SIG-M5 treated with dmso at 0.1 percent for 504 hours (cell line): ENCODE measurements at regions not wholly inside any gene's neighbourhood (a gene's known extent, or its start where the extent isn't known, plus 50 kb on each side); places are given as distances from the start of the nearest gene placed in this dataset.
"Not testable (repeated sequence)": the region's sequence is repeated elsewhere in the genome, so short reads cannot be mapped to it uniquely, and the experiment has no call there.

Experiments
- DNase-seq: peaks from one replicate; lab custom pipeline; 2025; ENCODE audit not compliant: unreplicated experiment; lab: John Stamatoyannopoulos, UW

DNA sequence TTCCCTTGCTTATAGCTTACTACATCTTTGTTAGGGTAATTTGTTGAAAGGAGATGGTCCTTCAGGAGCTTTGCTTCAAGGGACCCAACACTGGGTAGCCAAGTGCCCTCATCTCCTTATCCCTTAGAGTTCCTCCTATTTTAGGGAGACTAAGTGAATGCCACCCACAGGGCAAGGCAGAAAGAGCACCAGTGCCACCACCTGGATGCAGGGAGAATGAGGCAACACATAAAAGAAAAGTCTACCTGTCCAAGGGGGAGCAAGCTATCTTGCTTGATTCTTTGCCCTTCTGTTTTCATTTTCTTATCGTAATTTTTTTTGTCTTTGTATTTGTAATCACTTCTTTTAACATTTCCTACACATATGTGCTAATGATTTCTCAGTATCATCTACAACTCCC lies 205.5 kb downstream of the NPR3 start:
- DNase-seq, result peak; percentile 16

DNA sequence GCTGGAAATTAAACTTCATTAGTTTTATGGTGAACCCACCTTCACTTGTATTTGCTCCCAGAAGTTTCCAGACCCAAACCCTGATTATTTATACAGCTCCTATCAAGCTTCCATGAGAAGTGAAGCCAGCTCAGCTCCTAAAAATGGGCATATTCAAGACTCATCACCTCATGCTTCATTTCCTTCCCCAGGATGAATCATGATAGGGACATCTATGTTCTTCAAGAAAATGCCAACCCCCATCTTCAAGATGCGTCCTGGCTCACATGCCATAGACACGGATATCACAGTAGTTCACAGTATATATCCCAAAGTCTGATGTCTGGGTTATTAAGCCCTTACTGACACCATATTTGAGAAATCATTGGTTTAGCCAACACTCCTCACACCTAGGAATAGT lies 217.6 kb downstream of the NPR3 start:
- no peak for DNase-seq

DNA sequence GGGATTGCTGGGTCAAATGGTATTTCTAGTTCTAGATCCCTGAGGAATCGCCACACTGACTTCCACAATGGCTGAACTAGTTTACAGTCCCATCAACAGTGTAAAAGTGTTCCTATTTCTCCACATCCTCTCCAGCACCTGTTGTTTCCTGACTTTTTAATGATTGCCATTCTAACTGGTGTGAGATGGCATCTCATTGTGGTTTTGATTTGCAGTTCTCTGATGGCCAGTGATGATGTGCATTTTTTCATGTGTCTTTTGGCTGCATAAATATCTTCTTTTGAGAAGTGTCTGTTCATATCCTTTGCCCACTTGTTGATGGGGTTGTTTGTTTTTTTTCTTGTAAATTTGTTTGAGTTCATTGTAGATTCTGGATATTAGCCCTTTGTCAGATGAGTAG lies 220.3 kb downstream of the NPR3 start:
- DNase-seq, result not testable (repeated sequence)

DNA sequence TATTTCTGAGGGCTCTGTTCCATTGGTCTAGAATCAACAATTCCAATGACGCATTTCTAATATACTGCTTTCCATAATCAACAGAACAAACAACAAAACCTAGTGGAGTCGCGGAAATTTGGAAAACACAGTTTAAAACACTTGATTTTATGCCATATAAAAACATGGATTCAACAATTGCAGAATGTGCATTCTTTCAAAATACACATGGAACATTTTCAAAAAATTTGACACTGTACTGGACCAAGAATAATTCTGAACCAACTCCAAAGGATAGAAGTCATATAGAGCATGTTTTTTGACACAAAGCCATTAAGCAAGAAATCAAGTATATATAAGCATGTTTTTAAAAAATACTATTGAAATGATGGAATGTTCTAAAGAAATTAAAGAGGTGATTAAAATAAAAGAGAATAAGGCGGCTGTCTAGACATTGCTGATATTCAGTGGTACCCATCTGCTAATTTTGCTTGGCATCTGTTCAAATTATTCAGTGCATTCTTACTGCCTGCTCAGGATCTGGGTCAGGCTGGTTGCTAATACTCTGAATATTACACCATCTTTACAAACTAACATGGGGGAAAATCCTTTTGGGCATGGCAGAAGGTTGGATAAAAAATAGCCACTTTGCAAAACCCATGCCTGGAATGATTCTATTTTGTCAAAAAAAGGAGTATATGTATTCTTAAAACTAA lies 221.3 kb downstream of the NPR3 start:
- DNase-seq, result no peak

DNA sequence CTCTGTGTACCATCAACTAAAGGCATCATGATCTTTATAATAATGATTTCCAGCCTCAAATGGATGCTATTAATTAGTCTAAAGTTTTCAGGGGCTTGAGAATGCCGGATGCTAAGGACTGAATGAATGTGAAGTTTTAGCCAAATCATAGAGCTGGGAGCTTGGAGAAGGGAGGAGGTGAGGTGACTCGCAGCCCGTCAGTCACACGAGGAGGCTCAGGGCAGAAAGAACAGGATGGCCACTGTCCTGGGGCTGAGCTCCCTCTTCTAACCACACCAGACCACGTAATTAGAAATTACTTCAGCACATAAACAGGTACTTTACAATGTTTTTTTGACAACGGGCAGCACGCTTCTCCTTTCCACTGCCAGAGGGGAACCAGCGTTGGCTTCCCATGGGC lies 222.6 kb downstream of the NPR3 start:
- no peak for DNase-seq

DNA sequence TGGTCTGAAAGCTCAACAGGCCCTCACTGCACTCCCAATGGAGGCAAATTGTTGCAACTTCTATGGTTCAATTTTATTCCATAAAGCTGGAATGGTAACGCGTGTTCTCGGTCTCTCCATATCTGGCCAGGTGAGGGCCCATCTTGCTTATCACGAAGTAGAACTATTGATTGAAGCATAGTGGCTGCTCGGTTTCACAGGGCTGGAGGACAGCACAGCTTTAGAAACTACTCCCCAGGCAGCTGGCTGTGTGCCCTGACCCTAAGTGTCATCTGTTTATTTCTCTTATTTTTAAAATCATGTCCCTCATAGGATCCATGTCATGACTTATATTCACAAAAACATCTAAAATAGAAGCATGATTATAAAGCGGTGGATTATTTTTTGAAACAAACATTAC lies 223.4 kb downstream of the NPR3 start:
- no peak for DNase-seq

DNA sequence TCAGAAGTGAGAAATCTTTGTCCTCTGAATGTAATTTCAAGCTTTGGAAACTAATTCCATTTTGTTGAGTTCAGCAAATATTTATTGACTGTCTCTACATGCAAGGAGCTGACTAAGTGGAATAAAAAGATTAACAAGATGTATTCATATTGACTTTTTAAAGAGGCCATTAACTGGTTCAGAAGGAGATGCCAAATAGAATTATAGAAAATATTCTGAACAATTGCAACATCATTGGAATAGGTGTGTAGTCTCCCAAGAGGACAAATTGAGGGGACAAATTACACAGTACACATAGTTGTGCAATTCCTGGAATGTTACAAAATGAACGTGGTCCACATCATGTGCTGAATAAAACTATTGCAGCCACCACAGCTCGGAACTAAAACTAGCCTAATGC lies 224.2 kb downstream of the NPR3 start:
- DNase-seq, result no peak

DNA sequence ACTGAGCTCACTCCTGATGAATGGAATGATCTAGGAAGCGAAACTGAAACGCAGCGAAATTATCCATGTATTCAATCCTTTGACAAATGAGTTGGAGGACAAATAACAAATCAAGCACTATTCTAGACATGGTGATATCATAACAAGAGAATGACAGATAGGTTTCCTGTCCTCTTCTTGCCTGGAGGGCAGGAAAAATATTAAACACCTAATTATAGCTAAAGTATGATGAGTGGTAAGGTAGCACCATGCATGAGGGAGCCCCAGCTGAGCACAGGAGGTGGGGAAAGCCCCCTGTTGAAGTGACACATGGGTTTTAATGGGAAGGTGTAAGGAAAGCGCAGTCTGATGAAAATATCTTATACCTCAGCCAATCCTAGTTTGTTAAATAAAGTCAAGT lies 225.2 kb downstream of the NPR3 start:
- DNase-seq, result no peak

DNA sequence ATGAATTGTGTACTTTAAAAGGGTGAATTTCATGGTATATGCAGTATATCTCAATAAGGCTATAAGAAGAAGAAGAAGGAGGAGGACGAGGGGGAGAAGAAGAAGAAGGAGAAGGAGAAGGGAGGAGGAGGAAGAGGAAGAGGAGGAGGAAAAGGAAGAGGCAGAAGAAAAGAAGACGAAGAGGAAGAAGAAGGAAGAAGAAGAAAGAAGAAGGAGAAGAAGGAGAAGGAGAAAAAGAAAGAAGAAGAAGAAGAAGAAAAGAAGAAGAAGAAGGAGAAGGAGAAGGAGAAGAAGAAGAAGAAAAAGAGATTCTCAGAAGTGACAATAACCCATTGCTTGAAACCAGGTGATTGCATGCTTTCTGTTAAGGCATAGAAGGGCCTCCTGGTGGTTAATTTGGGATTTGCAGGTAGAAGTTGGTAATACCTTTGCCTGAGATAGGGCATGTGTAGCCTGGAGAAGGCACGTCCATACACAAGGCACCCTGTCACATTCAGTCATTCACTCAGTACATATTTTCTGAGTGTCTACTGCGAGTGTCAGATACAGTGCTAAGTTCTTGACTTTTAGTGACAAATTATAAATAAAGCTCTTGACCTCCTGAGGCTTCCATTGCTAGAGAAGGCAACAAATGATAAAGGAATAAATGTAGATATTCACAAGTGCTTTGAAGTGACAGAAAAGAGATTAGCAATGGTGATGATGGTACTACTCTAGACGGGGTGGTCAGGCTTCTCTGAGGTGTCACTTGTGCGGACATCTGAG lies 231.3 kb downstream of the NPR3 start:
- peak; percentile 6 for DNase-seq

DNA sequence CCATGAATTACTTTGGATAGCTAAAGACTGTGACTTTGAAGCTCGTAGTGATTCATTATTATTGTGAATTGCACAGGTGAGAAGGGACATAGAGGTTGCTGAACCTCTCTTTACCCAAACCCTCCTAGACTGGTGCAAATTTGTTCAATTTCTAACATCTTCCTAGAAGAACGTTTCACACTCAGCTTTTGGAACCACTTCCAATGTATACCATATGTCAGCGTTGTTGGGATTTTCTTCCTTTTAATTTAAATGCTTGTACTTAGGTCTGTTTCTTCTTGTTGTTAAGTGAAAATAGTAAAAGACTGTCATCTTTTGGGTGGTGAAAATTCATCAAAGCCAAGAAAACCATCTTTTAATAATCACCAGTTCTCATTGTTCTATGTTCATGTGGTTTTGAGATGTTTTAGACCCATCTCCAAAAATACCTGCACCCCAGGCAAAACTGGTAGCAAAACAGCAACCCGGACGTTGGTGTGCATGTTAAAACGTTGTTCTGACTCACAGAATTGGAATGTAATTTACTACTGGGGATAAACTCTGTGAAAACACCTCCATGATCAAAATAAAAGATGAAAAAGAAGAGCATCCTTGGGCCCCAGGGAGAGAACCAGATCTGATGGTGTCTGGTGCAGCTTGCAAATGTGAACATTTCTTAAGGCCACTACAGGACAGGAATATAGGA lies 238.3 kb downstream of the NPR3 start:
- DNase-seq, result no peak

DNA sequence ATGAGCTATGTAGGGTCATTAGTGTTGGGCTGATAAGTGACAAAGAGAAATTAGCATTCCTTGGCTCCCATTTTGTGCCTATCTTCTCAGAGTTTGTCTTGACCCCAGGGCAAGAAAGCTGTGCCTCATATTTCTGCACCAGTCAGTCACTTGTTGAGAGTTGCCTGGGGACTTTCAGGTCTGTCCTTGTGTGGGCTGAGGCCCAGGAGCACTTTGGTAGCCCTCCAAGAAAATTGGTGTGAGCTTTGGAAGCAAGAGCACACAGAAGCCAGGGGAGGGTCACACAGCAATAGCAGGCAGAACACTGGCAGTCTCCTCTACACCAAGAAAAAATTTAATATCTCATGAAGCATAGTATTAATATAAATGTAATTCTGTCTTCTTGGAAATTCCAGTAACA lies 239.9 kb downstream of the NPR3 start:
- no peak for DNase-seq

DNA sequence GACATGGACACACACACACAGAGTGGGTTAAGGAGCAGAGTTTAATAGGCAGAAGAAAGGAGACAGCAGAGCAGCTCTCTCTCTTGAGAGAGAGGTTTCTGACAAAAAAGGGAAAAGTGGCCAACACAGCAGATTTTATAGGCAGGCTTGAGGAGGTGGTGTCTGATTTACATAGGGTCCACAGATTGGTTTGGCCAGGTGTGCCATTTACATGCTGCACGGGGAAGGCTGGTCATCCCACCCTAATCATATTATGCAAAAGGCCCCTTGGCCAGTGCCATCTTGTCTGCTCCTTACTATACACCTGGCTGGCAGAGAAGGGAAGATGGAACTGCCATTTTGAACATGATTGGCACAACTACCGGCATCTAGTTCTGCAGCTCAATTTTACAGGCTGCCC lies 240.8 kb downstream of the NPR3 start:
- no peak for DNase-seq

DNA sequence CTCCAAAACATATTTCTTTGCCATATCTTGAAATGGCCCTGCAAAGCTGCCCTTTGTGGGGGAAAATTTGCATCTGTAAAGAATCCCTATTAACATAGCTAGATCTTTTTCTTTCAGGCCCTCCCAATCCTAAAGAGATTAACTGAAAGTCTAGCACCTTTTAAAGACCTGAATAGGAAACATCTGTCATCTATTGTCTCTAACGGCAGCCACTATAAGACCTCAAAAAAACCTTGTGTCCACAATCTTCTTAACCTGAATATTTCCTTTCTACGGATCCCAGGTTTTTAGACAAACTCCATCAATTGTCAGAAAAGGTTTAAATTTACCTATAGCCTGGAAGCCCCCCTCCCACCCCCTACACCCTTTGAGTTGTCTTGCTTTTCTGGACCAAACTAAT lies 241.3 kb downstream of the NPR3 start:
- not testable (repeated sequence) for DNase-seq

DNA sequence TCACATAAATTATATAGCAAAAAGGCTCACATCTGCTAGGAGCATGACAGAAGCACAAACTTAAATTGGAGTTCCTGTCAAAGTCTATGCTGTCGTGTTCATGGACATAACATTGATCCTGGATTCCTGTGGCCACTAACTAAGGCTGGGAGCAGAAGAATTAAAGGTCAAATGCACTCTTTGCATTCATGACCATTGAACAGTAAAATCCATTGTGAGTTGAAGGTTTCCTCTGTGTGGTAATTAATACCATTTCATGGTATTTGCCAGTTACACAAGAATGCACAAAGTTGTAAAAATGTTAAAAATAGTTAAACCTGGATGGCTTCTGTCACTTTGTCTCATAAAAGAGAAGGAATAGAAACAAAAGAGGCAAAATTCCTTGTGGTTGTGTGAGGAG lies 242.6 kb downstream of the NPR3 start:
- DNase-seq, result no peak

DNA sequence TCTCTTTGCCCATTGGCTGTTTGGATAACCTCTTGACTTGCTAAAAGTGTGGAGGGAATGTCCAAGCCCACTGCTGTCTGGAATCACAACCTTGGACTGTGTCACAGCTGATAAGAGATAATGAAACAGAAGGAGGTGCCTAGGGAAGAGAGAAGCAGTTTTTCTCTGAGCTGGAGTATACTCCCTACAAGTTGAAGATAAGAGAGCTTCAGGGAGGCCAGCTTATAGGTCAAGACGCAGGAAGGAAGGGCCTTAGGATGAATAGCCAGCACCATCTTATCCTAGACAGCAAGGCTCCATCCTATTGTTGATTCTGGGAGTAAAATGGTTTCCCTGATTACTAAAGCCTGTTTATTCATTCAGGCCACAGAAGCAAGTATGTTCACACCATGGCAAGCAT lies 244.7 kb downstream of the NPR3 start:
- no peak for DNase-seq

DNA sequence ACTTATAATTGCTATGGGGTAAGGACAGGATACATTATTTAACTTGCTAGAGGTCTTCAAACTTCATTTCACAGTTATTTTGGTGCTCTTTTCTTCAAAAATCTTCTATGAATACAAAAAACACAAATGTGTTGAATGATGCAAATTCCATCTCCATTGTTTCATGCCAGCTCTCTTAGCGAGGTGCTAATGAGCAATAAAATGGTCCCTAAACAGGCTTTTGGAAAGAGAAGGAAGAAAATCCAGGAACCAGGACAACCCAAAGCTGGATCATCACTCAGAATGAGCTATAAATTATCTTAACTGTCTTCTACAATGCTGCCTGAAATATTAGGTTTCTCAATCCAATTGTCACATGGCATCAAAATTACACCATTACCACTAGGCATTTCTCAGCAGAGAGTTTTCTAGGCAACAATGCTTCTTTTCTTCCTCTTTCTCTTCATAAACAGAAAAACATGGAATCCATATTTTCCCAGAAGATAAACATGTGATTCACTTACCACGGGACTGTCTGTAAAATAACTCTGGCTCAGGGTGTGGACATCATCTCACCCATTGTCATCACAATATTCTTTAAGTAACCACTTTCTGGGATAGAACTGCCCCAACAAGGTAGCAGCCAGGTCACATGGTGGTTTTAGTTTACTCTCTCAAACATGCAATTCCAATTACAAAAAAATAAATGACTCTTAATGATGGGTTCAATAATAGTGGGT lies 249.4 kb downstream of the NPR3 start:
- DNase-seq, result no peak

DNA sequence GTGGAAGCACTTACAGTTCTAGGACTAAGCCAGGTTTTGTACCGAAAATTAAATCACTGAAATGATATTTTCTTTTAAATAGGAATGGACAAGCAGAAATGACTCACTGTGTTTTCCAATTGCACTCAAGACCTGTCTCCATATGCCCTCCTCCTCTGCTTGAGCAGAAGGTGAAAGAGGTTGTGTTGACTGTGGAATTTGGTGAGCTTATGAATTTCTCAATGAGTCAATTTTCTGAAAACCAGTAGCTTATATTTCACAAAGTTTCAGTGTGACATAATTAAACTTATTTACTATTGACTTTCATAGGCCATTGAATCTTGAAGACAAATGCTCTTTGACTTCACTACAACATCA lies 249.9 kb downstream of the NPR3 start:
- no peak for DNase-seq

DNA sequence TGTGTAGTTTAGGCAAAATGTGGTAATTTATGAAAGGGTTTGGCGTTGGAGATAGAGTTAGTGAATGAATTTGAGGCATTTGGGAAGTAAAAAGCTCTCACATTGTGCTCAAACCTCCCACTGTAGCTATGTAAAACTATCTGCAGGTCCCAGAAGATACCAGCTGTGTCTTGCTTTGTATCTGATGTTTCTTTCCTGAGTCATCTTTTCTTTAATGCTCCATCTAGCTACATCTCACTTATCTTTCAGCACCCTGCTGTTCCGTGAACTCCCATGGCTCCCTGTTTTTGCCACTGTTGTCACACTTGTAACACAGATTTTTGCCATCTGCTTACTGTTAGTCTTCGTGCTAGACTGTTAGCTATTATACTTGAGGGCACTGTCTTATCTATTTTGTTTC lies 253.1 kb downstream of the NPR3 start:
- no peak for DNase-seq

DNA sequence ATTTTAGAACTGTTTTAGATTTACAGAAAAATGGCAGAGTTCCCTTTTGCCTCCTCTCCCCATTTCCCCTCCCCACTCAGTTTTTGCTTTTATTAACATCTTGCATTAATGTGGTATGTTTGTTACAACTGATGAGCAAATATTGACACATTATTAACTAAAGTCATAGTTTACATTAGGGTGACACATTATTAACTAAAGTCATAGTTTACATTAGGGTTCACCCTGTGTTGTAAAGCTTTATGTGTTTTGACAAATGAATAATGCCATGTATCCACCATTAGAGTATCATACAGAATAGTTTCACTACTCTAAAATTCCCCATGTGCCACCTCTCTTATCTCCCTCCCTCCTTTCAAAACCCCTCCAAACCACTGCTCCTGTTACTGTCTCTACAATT lies 262.5 kb downstream of the NPR3 start:
- no peak for DNase-seq

DNA sequence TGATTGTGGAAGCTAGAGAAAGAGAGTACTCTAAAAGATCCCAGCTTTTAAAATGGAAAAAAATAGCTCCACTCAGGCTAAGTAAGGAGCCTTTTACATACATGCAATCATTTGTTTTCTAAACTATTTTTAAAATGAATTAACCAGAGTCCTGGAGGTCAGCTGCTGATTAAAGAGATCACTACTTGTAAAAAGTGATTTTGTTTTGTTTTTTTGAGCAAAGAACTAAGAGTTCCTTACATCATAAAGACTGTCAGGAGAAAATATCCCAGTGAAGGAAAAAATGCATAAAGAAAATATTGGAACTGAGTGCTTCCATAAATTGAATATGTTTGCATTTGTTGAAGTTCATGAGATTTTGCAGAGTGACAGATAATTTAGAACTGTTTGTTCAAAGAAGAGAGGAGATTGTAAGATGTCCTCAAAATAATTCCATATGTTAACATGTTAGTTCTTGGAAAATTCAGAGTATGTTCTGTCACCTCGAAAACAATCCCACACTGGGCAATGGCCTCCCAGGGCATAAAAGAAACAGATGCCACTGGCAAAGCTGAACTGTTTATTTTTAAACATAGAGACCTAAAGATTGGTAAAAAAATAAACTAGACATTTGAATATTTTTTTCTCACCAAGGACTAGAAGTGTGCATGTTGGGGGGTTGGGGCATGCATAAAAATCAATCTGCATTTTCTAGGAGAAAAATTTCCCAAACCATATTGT lies 264.7 kb downstream of the NPR3 start:
- DNase-seq, result no peak

DNA sequence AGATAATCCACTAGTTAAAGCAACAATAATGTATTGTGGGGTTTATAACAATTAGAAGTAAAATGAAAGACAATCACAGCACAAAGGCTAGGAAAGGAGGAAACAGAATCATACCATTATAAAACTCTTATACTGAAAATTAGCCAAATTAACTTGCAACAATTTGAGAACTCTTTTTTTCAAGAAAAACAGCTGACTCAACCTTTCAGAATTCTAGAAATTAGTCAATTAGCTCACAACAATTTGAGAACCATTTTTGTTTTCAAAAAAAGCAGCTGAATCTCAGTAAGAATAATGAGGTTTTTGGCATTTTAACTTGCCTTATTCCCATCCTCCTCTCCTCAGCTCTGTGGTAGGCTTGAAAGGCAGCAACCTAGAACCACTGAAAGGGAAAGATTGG lies 269.9 kb downstream of the NPR3 start:
- DNase-seq, result no peak
